H9 (cell line): ENCODE measurements at regions not wholly inside any gene's neighbourhood (a gene's known extent, or its start where the extent isn't known, plus 50 kb on each side); places are given as distances from the start of the nearest gene placed in this dataset.
A peak's percentile ranks its signal among the peaks of the same experiment; 100 is the strongest.

Experiments
- DNase-seq: peaks from one replicate; pipeline ENCODE4 v3.0.0-alpha.2; 2017
- H2AFZ ChIP-seq: one replicate; pipeline ENCODE4 v1.6.1; 2013; ENCODE audit warnings: mild to moderate bottlenecking, low read length, control low read depth, moderate library complexity
- H2AK5ac ChIP-seq: 2 replicates; pipeline ENCODE4 v1.6.1; 2013; ENCODE audit warnings: low read length, control low read depth, mixed read lengths; ENCODE audit not compliant: insufficient read length
- H2BK120ac ChIP-seq: one replicate; pipeline ENCODE4 v1.6.1; 2013; ENCODE audit warnings: low read depth, mild to moderate bottlenecking, low read length, control low read depth, inconsistent platforms; ENCODE audit not compliant: poor library complexity, severe bottlenecking
- H2BK12ac ChIP-seq: 2 replicates; pipeline ENCODE4 v1.6.1; 2013; ENCODE audit warnings: low read length, control low read depth, mixed read lengths, low read depth; ENCODE audit not compliant: insufficient read length
- H2BK15ac ChIP-seq: 2 replicates; pipeline ENCODE4 v1.6.1; 2013; ENCODE audit warnings: low read depth, low read length, control low read depth
- H2BK20ac ChIP-seq: one replicate; pipeline ENCODE4 v1.6.1; 2013; ENCODE audit warnings: low read depth, mild to moderate bottlenecking, low read length, control low read depth, inconsistent platforms; ENCODE audit not compliant: poor library complexity, severe bottlenecking
- H2BK5ac ChIP-seq: 2 replicates; pipeline ENCODE4 v1.6.1; 2013; ENCODE audit warnings: low read length, control low read depth, mixed read lengths; ENCODE audit not compliant: insufficient read length
- H3K14ac ChIP-seq: 2 replicates; pipeline ENCODE4 v1.6.1; 2013; ENCODE audit warnings: low read length, control low read depth; ENCODE audit not compliant: insufficient read depth
- H3K18ac ChIP-seq: 2 replicates; pipeline ENCODE4 v1.6.1; 2013; ENCODE audit warnings: low read depth, mild to moderate bottlenecking, mixed read lengths, low read length, control low read depth; ENCODE audit not compliant: insufficient read length
- H3K23ac ChIP-seq: 2 replicates; pipeline ENCODE4 v1.6.1; 2013; ENCODE audit warnings: low read length, control low read depth, mixed read lengths, low read depth; ENCODE audit not compliant: insufficient read length
- H3K23me2 ChIP-seq: 2 replicates; pipeline ENCODE4 v1.6.1; 2013; ENCODE audit warnings: low read depth, mild to moderate bottlenecking, mixed read lengths, low read length, control low read depth; ENCODE audit not compliant: insufficient read length, poor library complexity, severe bottlenecking
- H3K27ac ChIP-seq: 2 replicates; pipeline ENCODE4 v1.5.1; 2013; ENCODE audit warnings: low read length, control low read depth, mixed read lengths, low read depth; ENCODE audit not compliant: insufficient read length
- H3K27me3 ChIP-seq: 2 replicates; pipeline ENCODE4 v1.6.1; 2013; ENCODE audit warnings: low read length, control low read depth, inconsistent platforms; ENCODE audit not compliant: insufficient read depth
- H3K4ac ChIP-seq: 2 replicates; pipeline ENCODE4 v1.6.1; 2013; ENCODE audit warnings: low read depth, mild to moderate bottlenecking, control low read depth, inconsistent platforms, low read length, moderate library complexity
- H3K4me1 ChIP-seq: 2 replicates; pipeline ENCODE4 v1.6.1; 2013; ENCODE audit warnings: low read length, control low read depth, inconsistent platforms; ENCODE audit not compliant: insufficient read depth
- H3K4me2 ChIP-seq: 2 replicates; pipeline ENCODE4 v1.6.1; 2013; ENCODE audit warnings: low read length, control low read depth, mixed read lengths; ENCODE audit not compliant: insufficient read length, insufficient read depth
- H3K56ac ChIP-seq: 2 replicates; pipeline ENCODE4 v1.6.1; 2013; ENCODE audit warnings: low read depth, mild to moderate bottlenecking, mixed read lengths, low read length, control low read depth; ENCODE audit not compliant: insufficient read length
- H3K79me1 ChIP-seq: 2 replicates; pipeline ENCODE4 v1.6.1; 2013; ENCODE audit warnings: low read depth, mild to moderate bottlenecking, moderate library complexity, low read length, control low read depth, inconsistent platforms; ENCODE audit not compliant: insufficient read depth, poor library complexity, severe bottlenecking
- H3K79me2 ChIP-seq: 2 replicates; pipeline ENCODE4 v1.6.1; 2013; ENCODE audit warnings: low read length, control low read depth, inconsistent platforms; ENCODE audit not compliant: insufficient read depth
- H3K9ac ChIP-seq: 2 replicates; pipeline ENCODE4 v1.6.1; 2013; ENCODE audit warnings: low read length, control low read depth, mixed read lengths; ENCODE audit not compliant: insufficient read length; ENCODE audit errors: extremely low read depth
- H3K9me3 ChIP-seq: one replicate; pipeline ENCODE4 v1.6.1; 2013; ENCODE audit warnings: low read depth, low read length, inconsistent platforms; ENCODE audit not compliant: control insufficient read depth
- H3T11ph ChIP-seq: one replicate; pipeline ENCODE4 v1.6.1; 2013; ENCODE audit warnings: mild to moderate bottlenecking, low read length, control low read depth, inconsistent platforms
- H4K20me1 ChIP-seq: one replicate; pipeline ENCODE4 v1.6.1; 2013; ENCODE audit not compliant: control insufficient read depth, insufficient read length, insufficient read depth
- H4K5ac ChIP-seq: 2 replicates; pipeline ENCODE4 v1.6.1; 2013; ENCODE audit warnings: low read depth, mild to moderate bottlenecking, mixed read lengths, low read length, control low read depth; ENCODE audit not compliant: insufficient read length
- H4K8ac ChIP-seq: replicated peaks from 2 replicates; pipeline ENCODE4 v1.6.1; 2013; ENCODE audit warnings: low read length, control low read depth, mixed read lengths, low read depth; ENCODE audit not compliant: insufficient read length
- H4K91ac ChIP-seq: 2 replicates; pipeline ENCODE4 v1.6.1; 2013; ENCODE audit warnings: low read depth, mild to moderate bottlenecking, moderate library complexity, mixed read lengths, low read length, control low read depth; ENCODE audit not compliant: insufficient read length
- H3K27ac Mint-ChIP-seq, 3 experiments: 2 replicates in 2 of 3; 3 replicates in 1 of 3; pipeline ENCODE4 v1.8.0; 2020 to 2021; ENCODE audit warnings: mixed read lengths in 3 of 3, mild to moderate bottlenecking in 1 of 3, moderate library complexity in 1 of 3
- H3K27me3 Mint-ChIP-seq: 2 replicates; pipeline ENCODE4 v1.8.0; 2021; ENCODE audit warnings: low read depth, mild to moderate bottlenecking, moderate library complexity, mixed read lengths
- H3K36me3 Mint-ChIP-seq, 3 experiments: 2 replicates in 2 of 3; 3 replicates in 1 of 3; pipeline ENCODE4 v1.8.0; 2020 to 2021; ENCODE audit warnings: low read depth in 3 of 3, mixed read lengths in 3 of 3; ENCODE audit not compliant: insufficient read depth in 1 of 3
- H3K4me1 Mint-ChIP-seq, 2 experiments: 2 replicates each; pipeline ENCODE4 v1.8.0; 2020; ENCODE audit warnings: mixed read lengths in 2 of 2
- H3K4me3 Mint-ChIP-seq, 2 experiments: 2 replicates in 1 of 2; 3 replicates in 1 of 2; pipeline ENCODE4 v1.8.0; 2020 to 2021; ENCODE audit warnings: mild to moderate bottlenecking in 2 of 2, mixed read lengths in 2 of 2, moderate library complexity in 1 of 2
- H3K9me3 Mint-ChIP-seq, 2 experiments: 2 replicates in 1 of 2; 3 replicates in 1 of 2; pipeline ENCODE4 v1.8.0; 2020; ENCODE audit warnings: mild to moderate bottlenecking in 2 of 2, mixed read lengths in 2 of 2, moderate library complexity in 1 of 2
- WGBS: extraction: QIAGEN DNeasy Blood & Tissue Kit; methylation state at CpG from one replicate; pipeline ENCODE4 v1.1.7; 2013; ENCODE audit warnings: missing lambda C conversion rate, low lambda C conversion rate, mixed read lengths; ENCODE audit not compliant: insufficient read length; ENCODE audit errors: extremely low coverage; 5-methylcytosine and 5-hydroxymethylcytosine counted together
- TF ChIP-seq, protein P1 (sequence below): fragments of 200-600 bp; sonication (generic); conservative IDR thresholded peaks from 3 replicates; pipeline ENCODE4 v1.8.0; 2021; ENCODE audit warnings: antibody characterized with exemption, mild to moderate bottlenecking

- H4K20me1 ChIP-seq, result no peaks in the 10 kb centered on the region
- H3K9me3 ChIP-seq, result no peaks in the 10 kb centered on the region
- no peaks in the 10 kb centered on the region for H3K27me3 ChIP-seq
- H3K4me2 ChIP-seq, result no peak overlapping the region
- no peak overlapping the region for H3K27ac ChIP-seq
- no peak overlapping the region for H3K4me3 Mint-ChIP-seq
- no peak overlapping the region for H2BK15ac ChIP-seq
- H3K79me2 ChIP-seq, result no peaks in the 10 kb centered on the region
- peaks cover 3 to 7% of the 10 kb centered on the region in 2 experiments; a peak in 3 of 5 replicates for H3K9me3 Mint-ChIP-seq
- no peak overlapping the region for H3K23ac ChIP-seq
- no peak for DNase-seq
- no peak overlapping the region for H3K9ac ChIP-seq
- H3K56ac ChIP-seq, result no peak overlapping the region
- peak overlapping the region in 1 of 3 experiments; percentile 47; a peak in 1 of 7 replicates for H3K27ac Mint-ChIP-seq
- H3K27me3 Mint-ChIP-seq, result peaks cover 6% of the 10 kb centered on the region
- no peak overlapping the region for H2AFZ ChIP-seq
- no peak overlapping the region for H2BK5ac ChIP-seq
- no peak overlapping the region for H4K8ac ChIP-seq
- no peak overlapping the region for H3K14ac ChIP-seq
- no peak overlapping the region for H3K4ac ChIP-seq
- H4K91ac ChIP-seq, result no peak overlapping the region
- no peaks in the 10 kb centered on the region for H3K79me1 ChIP-seq
- H3K4me1 Mint-ChIP-seq, result peaks cover 16 to 24% of the 10 kb centered on the region in 2 experiments
- H3K23me2 ChIP-seq, result no peaks in the 10 kb centered on the region
- no CpG with 5 or more reads among the region's 3 CpGs for WGBS
- no peak overlapping the region for H2BK120ac ChIP-seq
- H3K18ac ChIP-seq, result no peak overlapping the region
- no peak overlapping the region for H3T11ph ChIP-seq
- H2AK5ac ChIP-seq, result no peak overlapping the region
- H3K4me1 ChIP-seq, result no peaks in the 10 kb centered on the region
- TF ChIP-seq, protein P1, sequence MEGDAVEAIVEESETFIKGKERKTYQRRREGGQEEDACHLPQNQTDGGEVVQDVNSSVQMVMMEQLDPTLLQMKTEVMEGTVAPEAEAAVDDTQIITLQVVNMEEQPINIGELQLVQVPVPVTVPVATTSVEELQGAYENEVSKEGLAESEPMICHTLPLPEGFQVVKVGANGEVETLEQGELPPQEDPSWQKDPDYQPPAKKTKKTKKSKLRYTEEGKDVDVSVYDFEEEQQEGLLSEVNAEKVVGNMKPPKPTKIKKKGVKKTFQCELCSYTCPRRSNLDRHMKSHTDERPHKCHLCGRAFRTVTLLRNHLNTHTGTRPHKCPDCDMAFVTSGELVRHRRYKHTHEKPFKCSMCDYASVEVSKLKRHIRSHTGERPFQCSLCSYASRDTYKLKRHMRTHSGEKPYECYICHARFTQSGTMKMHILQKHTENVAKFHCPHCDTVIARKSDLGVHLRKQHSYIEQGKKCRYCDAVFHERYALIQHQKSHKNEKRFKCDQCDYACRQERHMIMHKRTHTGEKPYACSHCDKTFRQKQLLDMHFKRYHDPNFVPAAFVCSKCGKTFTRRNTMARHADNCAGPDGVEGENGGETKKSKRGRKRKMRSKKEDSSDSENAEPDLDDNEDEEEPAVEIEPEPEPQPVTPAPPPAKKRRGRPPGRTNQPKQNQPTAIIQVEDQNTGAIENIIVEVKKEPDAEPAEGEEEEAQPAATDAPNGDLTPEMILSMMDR, result no peak
- peaks cover 0 to 7% (median 0%) of the 10 kb centered on the region in 3 experiments; a peak in 3 of 7 replicates for H3K36me3 Mint-ChIP-seq
- H2BK20ac ChIP-seq, result no peak overlapping the region
- H4K5ac ChIP-seq, result no peak overlapping the region
- no peak overlapping the region for H2BK12ac ChIP-seq
These were observed 131.0 kb downstream of the RPLP1 start for GRCh38 chr15:69583626-69584025.
